NK-92 treated with Interleukin-12 subunit alpha and Interleukin-12 subunit beta, amount 100 ng/mL, for 24 hours (cell line): ENCODE measurements at regions not wholly inside any gene's neighbourhood (a gene's known extent, or its start where the extent isn't known, plus 50 kb on each side); places are given as distances from the start of the nearest gene placed in this dataset.

Experiments used
- DNase-seq: peaks from one replicate; lab custom pipeline; 2025; lab: John Stamatoyannopoulos, UW

DNA sequence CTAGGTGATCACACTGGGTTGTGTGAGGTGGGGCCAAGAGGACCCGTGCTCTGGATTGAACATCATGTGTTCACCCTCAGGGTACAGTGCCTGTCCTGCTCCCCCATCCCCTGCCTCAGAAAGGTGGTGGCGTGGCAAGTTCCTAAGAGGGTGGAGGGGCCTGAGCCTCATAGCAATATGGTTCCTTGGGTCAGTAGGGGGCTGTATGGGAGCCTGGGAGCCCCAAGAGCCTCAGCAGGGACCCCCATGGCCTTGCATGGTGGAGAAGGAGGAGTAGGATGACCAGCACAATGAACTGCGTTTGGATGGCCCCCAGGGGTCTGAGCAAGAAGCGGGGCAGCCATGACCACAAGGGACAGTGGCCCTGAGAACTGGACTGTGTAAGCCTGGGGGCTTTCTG is 89.6 kb upstream of the SHB start:
- no peak for DNase-seq

DNA sequence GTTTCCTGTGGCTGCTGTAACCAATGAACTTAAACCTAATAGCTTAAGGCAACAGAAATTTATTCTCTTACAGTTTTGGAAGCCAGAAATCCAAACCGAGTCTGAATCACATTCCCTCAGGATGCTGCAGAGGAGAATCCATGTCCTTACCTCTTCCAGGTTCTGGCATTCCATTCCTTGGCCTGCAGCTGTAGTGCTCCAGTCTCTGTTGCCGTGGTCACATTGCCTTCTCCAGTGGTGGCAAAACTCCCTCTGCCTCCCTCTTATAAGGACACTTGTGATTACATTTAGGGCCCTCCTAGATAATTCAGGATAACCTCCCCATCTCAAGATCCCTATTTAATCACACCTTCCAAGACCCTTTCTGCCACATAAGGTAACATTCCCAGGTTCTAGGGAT is 88.7 kb upstream of the SHB start:
- DNase-seq: no peak

DNA sequence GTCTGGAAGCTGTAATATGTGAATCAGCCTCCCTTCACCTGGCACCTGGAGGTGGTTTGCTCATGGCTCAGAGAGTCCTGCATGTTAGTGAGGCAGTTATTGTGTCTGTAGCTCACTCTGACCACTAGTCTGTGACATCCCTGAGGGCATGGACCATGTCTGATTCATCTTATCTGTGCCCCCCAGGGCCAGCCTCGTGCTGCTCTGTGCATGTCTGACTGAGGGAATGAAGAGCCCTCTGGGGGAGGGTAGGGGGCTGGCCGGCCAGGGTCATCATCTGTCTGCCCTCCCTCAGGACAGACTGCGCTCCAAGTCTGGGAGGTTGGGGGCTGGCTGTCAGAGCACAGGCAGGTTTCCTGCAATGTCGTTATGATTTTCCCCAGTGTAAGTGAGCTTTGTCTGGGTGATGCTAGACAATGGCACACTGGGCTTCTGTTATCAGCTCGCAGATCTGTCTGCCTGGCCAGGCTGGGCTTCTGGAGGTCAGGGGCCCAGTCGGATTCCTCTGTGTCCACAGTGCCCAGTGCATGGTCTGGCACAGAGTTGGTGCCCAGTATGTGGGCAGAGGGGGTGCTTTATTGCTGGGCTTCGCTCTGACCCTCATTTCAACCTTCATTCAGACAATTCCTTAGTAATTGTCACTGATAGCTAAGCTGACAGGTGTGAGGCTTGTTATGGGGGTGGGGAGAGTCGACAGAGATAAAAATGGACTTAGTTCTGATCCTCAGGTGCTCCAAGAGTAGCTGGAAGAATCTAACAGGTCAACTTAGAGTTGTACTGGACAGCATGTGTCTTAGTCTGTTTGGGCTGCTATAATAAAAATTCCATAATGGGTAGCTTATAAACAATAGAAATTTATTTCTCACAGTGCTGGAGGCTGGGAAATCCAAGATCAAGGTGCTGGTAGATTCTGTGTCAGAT is 85.7 kb upstream of the SHB start:
- no peak for DNase-seq

DNA sequence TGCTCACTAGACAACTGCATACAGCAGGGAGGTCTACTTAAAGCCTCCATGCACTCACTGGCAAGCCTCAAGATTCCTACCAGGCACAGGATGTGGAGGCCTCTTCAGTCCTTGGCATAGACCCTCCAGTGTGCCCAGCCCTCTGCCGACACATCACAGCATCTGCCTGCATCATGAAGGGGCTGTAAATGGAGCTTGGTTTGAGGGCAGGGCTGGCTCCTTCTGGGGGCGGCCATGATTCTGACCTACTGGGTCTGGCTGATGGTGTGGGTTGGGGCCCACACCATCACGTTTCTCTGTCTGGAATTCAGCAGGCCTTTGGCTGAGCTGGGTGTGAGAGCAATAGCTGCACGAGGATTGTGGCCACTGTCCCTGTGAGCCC is 84.9 kb upstream of the SHB start:
- DNase-seq: no peak

DNA sequence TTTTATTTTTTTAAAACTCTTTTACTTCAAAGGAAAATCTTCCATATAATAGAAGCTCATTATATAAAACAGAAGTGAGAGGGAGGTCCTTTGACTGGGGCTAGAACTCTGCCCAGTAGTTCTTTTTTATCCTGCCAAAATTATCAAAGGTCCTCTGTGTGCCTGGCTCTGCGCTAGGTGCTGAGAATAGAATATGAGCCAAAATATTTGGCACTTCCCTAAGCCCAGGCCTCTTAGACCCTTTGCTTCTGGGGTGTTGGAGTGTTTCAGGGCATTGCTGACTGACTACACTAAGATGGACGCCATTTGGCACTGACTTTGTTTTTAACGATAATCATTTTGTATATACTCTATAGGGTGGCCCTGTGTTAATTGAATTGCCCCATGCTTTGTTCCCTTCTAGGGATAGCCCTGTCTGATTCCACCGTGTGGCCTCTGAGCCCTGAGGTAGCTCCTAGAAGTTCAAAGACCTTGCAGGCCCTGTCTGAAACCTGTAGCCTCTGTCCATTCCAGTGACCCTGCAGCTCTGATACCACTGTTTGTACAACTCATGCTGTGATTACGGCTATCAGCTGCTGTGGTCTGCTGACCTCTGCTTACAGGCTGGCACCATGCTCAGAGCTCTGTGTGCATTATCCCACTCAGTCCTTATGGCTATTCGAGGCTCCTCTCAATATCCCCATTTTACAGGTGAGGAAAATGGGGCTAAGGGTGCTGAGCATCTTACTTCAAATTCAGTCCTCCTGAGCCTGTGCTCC is 84.3 kb upstream of the SHB start:
- no peak for DNase-seq

DNA sequence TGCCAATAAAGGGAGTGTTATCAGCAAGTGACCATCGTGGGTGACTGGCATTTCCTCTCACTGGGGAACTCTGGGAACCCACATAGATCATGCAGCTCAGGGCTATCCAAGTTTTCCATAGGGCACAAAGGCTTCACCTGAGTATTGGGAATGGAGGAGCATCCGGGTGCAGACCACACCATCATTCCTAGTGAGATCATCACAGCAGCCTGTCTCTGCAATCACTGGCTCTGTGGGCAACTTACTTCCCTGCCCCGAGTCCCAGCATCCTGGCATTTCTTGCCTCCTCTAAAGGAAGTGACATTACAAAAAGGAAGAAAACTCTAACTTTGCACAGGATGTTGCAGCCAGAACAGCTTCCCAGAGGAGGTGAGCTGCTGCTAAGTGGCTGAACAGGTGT is 80.6 kb upstream of the SHB start:
- DNase-seq: no peak

DNA sequence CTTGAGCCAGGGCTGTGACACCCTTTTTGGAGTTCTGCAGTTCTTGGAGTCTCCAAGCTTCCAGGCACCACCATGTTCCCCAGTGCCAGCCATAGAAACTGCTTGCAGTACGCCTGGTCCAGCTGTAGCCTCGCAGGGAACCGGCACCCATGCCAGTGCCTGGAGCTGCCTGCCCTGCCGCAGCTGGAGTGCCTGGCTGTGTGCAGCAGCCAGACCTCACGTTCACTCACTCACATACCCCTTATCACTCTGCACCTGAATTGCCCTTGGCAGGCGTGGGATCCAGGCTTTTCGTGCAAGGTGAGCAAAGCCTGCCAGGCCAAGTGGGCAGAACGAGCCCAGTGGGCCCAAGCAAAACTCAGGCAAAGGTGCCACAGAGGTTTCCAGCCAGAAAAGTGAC is 77.8 kb upstream of the SHB start:
- no peak for DNase-seq

DNA sequence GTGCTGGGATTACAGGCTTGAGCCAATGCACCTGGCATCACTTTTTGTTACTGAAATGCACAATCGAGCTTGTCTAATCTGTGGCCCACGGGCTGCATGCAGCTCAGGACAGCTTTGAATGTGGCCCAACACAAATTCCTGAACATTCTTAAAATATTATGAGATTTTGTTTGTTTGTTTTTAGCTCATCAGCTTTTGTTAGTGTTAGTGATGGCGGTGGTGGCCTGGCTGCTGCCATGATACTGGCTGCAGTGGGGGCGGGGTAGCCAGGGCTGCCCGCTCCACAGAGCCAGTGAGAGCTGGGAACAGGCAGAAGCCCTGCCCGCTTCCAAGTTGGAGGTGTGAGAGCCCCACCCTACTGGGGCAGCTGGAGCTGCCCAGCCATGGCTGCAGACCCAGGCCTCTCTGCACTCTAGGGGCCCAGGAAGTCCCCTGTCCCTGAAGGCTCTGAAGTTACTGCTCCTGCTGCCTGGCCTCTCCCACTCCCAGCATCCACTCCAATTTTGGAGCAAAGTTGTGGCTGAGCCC is 76.6 kb upstream of the SHB start:
- no peak for DNase-seq

DNA sequence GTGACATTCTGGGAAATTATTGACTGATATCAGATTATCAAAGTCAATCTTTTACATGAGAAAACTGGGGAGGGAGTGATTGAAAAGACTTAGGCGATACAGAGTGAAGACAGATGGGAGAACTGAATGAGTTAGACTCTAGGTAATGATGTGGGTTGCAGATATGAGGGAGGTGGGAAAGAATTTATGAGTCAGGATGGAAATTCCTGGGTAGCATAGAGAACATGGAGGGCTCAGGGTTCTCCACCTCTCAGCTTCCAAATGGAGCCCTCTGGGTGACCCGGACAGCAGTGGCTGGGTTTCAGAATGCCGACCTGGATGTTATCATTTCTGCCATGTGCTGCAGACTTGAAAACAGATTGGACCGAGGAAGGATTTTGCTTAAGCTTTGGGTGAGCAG is 75.4 kb upstream of the SHB start:
- no peak for DNase-seq

DNA sequence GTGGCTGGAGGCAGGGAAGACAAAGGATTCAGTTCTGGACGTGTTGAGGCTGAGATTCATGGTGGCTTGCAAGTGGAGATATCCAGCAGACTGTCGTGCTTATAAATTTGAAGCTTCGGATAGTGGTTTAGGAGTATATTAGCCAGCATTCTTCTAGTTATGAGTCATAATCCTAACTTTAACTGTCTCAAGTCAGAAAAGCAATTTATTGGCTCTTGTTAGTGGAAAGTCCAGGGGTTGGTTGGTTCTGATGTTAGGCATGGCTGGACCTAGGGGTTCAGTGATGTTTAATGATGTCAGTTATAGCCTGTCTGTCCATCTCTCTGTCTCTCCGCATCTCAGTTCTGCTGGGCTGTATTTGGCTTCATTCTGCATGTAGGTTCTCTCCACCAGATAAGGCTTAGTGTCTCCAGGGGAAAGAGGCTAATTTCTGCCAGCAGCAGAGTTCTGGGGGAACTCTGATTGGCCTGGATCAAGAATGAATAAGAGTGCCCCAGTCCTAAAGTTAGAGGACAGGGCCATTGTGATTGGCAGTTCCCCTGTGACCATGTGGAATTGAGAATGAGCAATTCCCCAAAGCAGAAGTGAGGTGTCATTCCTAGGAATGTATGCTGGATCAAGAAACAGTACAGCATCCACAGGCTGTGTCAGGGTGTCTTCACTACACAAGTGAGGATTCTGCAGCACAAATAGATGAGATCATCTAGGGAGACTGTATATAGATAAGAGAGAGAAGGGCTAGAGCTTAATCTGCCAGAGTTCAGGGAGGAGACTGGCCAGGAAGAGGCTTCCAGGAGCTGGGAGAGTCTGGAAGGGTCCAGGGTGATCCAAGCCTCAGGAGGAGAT is 72.9 kb upstream of the SHB start:
- no peak for DNase-seq

DNA sequence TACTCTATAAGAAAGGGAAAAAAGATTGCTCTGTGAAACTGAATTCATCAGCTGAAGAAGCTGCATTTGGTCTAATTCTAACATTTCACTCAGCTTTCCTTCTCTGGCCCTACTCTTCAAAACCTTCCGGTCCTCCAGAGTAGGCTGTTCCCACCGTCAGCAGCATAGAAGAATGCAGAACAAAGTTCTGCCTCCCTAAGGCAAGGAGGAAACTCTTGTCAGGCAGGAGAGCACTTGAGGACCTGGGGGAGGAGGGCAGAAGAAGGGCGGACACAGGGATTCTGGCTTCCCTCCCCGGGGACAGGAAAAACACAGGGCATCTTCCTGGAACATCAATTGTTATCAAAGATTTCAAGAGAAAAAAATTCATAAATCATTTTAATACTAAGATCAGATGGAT is 69.2 kb upstream of the SHB start:
- no peak for DNase-seq

DNA sequence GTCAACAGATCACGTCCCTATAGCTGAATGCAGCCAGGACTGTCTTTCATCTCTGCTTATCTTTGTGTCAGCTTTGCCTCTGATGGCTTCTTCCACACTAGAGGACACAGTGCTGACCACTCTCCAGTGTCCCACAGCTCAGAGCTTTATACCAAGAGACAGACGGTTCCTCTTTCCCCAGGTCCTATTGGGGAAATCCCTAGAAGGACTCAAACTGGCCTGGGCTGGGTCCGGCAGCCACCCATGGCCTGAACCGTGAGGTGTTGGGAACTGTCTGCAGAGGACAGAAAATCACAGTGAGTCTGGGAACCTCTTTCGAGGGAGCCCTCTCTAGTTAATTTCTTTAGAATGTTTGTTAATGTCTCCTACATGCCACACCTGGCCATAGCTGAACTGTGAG is 68.3 kb upstream of the SHB start:
- no peak for DNase-seq

DNA sequence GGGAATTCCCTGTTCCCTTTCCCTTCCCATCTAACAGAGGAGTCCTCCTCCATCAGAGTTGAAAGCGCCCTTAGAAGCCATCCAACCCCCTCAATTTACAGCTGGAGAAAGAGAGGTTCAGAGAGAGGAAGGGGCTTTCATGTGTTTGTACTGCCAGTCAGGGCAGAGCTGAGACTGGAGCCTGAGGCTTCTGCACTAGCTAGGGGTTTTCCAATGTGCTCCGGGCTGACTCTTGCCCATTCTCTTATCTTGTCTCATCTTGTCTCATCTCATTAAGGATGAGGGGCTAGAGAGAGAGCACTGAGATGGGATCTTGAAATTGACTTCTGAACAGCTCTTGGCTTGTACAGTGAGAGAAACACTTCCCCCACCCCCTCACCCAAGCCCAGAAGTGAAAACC is 67.4 kb upstream of the SHB start:
- DNase-seq: no peak

DNA sequence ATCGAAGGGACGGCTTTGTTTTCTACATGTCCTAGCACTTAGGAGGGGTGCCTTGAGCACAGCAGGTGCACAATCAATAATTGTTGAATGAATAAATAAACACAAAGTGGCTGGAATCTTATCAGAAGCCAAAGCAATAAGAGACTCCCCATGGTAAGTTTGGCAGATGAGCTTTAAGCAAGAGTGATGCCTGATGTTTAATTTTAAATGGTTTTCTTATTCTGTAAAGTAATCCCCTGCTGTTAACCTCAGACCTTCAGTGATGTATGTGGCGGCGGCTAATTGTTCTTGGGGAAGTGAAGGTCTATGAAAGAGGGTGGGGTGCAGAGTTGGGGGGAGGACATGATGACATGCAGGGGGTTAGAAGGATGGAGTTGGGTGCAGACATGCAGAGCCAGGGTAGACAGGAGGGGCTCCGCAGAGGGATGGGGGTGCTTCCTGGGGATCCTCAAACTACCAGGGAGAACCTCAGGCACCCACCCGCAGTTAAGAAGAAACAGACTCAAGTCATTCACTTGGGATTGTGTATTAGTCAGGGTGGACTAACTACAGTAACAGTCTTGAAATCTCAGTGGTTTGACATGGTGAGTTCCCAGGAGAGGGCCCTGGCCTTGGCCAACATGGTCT is 65.7 kb upstream of the SHB start:
- DNase-seq: no peak

DNA sequence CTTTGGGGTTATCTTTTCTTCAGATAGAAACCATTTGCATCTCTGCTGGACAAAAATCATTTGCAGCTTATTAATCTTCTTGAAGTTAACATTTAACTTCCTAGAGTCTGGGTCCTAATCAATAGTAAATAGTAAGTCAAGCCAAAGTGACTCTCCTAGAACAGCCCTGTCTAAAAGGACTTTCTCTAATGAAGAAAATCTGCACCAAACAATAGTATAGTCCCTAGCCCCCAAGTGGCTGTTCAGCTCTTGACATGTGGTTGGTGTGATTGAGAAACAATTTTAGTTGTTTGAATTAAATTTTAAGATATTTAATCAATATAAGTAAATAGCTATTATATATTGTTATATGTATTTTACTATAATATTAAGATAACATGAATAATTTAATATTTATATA is 64.6 kb upstream of the SHB start:
- no peak for DNase-seq

DNA sequence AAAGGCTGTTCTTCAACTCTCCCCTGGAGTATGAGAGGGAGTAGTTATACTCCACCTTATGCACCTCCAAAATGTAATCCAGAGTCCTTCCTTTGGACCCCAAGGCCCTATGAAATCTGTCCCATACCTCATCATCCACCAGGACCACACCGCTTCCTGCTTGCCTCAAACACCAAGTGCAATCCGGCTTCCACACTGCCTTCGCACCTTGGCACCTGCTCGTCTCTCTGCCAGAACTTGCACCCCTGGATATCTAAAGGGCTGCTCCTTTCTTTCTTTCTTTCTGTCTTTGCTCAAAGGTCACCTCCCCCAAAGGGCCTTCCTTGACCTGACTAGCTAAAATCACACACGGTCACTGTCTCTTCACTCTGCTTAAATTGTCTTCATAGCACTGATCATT is 63.9 kb upstream of the SHB start:
- DNase-seq: no peak

DNA sequence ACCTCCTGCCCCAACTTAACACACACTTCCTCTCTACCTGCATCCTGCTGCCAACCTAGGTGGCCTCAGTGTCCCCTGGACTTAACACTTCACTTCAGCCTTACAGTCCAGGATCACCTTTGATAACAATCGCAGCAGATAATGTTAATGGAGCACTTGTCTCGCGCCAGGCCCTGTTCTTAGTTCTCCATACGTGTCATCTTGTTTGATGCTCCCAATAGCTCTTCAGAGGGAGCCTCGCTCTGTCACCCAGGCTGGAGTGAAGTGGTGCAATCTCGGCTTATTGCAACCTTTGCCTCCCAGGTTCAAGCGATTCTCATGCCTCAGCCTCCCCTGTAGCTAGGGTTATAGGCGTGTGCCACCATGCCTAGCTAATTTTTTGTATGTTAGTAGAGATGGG is 62.7 kb upstream of the SHB start:
- no peak for DNase-seq

DNA sequence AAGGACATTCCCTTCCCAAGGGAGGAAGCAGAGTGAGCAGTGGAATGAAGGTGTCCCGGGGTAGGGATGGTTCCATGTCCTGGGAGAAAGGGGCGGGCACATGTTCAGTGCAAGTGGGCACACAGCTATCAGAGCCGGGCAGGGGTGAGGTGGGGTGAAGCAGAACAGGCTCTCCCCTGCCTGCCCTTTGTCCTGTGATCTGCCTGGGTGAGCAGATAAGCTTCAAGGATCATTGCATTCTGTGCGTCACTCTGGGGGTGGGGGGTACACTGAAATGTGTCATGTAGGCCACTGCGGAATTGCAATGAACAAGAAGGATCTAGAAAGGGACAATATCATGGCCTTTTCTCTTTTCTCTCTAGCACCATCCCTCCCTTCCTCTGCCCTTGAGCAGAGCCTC is 61.7 kb upstream of the SHB start:
- DNase-seq: no peak

DNA sequence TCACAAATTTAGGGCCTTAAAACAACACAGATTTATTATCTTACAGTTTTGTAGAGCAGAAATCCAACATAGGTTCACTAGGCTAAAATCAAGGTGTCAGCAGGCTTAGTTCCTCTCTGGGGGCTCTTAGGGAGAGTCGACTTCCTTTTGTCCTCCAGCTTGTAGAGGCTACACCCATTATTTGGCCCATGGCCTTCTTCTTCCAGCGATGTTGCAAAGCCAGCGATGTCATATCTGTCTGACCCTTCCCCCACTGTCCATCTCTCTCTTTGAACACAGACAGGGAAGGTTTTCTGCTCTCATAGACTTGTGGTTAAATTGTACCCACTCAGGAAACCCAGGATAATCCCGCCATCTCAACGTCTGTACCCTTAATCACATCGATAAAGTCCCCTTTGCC is 60.3 kb upstream of the SHB start:
- DNase-seq: no peak

DNA sequence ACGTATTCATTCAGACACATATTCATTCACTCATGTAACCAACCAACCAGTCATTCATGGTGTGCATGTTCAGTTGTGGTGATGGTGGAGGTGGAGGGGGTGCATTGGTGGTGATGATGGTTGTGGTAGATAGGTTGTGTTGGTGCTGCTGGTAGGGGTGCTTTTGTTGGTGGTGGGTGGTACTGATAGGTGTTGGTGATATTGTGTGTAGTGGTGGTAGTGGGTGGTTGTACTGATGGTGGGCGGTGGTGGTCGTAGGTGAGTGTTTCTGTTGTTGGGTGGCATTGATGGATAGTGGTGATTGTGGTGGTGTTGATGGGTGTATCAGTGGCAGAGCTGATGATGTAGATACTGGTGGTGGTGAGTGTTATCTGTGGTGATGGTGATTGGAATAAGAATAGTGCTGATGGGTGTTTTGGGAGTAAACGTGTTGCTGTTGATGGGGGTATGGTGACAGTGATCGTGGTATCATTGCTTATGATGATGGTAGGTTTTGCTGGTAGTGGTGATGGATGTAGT is 59.8 kb upstream of the SHB start:
- DNase-seq: no peak

DNA sequence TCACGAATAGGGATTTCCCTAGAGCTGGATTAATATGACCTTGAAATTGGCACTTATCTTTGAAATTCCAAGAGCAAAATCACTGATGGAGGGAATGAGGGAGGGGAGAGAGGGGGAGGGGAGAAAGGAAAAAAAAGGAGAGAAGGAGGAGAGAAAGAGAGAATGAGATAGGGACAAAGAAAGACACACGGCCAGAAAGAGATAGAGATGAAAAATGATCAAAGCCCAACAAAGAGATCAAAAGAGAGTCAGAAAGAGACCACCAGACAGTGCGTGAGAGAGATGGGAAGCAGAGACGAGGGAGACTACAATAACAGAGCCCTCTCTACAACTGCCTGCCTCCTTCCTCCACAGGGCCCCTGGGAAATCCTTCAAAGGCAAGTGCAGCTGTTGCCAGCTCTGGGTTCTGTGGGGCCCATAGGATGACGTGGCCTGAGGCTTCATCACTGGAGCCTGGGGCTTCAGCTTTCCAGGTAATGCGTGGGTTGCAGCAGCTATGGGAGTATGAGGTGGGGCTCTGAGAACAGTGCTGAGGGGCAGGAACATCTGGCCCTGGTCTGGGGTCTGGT is 58.3 kb upstream of the SHB start:
- DNase-seq: no peak
